Right atrium auricular region (tissue), 2 donors: ENCODE measurements at regions not wholly inside any gene's neighbourhood (a gene's known extent, or its start where the extent isn't known, plus 50 kb on each side); places are given as distances from the start of the nearest gene placed in this dataset.

Experiments
- DNase-seq: peaks from one replicate; pipeline ENCODE4 v3.0.0-alpha.2; 2019; ENCODE audit warnings: low spot score
- H3K27ac ChIP-seq, 2 donors: fragments of 200-600 bp; sonication (generic); 1 replicate in 1 of 2; 2 replicates in 1 of 2; pipeline ENCODE4 v1.5.1; 2016 to 2019
- H3K27me3 ChIP-seq, 2 donors: fragments of 200-600 bp; sonication (generic); one replicate each; pipeline versions ENCODE4 v1.5.1 to v1.6.0; 2017 to 2019
- H3K36me3 ChIP-seq: fragments of 200-600 bp; sonication (generic); one replicate; pipeline ENCODE4 v1.5.1; 2016
- H3K4me1 ChIP-seq, 2 donors: fragments of 200-600 bp; sonication (generic); one replicate each; pipeline versions ENCODE4 v1.5.1 to v1.6.0; 2017 to 2019
- H3K4me3 ChIP-seq, 2 donors: fragments of 200-600 bp; sonication (generic); 1 replicate in 1 of 2; 2 replicates in 1 of 2; pipeline ENCODE4 v1.5.1; 2017 to 2019; ENCODE audit warnings: mild to moderate bottlenecking in 1 of 2, moderate library complexity in 1 of 2
- H3K9me3 ChIP-seq, 2 donors: fragments of 200-600 bp; sonication (generic); one replicate each; pipeline ENCODE4 v1.5.1; 2019
- TF ChIP-seq, protein P1 (sequence below), 2 donors: fragments of 200-600 bp; sonication (generic); IDR thresholded peaks; one replicate each; pipeline ENCODE4 v1.5.1; 2019; ENCODE audit warnings: antibody characterized with exemption in 2 of 2

DNA sequence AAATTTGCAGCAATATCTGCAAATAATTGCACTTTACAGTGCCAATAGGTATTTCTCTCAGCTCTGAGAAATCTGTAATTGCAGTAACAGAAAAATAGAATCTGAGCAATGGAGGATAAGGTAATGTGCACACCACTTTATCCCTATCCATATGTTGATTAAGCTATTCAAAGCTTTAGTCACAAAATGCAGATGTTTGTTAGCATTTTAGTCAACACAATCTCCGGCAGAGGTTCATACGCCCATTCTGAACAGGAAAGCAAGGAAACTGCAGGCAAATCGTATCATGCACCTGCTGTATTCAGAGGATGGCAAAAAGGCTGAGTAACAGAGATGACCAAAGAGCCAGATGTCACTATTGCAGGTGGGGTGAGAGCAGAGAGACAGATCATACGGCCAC is 566.2 kb upstream of the CDH2 start:
- Histone ChIP-seq H3K4me1 (no peaks in the 10 kb centered on the region), H3K9me3 (no peaks in the 10 kb centered on the region), H3K27me3 (no peaks in the 10 kb centered on the region), H3K4me3 (no peak overlapping the region), H3K27ac (no peak overlapping the region), H3K36me3 (no peaks in the 10 kb centered on the region)
- TF ChIP-seq, protein P1, sequence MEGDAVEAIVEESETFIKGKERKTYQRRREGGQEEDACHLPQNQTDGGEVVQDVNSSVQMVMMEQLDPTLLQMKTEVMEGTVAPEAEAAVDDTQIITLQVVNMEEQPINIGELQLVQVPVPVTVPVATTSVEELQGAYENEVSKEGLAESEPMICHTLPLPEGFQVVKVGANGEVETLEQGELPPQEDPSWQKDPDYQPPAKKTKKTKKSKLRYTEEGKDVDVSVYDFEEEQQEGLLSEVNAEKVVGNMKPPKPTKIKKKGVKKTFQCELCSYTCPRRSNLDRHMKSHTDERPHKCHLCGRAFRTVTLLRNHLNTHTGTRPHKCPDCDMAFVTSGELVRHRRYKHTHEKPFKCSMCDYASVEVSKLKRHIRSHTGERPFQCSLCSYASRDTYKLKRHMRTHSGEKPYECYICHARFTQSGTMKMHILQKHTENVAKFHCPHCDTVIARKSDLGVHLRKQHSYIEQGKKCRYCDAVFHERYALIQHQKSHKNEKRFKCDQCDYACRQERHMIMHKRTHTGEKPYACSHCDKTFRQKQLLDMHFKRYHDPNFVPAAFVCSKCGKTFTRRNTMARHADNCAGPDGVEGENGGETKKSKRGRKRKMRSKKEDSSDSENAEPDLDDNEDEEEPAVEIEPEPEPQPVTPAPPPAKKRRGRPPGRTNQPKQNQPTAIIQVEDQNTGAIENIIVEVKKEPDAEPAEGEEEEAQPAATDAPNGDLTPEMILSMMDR (IDR thresholded peaks at IDR 0.05): no peak
- DNase-seq: no peak

DNA sequence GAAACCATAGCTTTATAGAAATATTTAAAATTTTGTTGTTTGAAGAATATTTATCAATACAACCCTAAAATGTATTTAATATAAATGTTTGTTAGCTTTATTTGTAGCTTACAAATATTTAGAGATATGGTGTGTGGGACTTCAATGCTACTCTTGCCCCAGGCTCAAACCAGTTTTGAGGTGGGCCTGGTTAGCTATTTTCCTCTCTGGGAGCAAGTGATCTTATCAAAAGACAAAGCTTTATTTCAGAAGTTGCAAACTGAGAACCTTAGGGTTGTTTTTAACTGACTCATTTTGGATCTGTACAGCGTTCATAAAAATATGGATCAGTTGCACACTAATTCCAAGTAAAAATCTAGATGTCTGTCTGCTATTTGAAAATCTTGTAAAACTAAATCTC is 563.6 kb upstream of the CDH2 start:
- Histone ChIP-seq H3K27me3 (no peaks in the 10 kb centered on the region), H3K4me3 (no peak overlapping the region), H3K9me3 (no peaks in the 10 kb centered on the region), H3K4me1 (peaks cover 0 to 3% of the 10 kb centered on the region in 2 donors), H3K27ac (no peak overlapping the region), H3K36me3 (no peaks in the 10 kb centered on the region)
- DNase-seq: no peak
- TF ChIP-seq, protein P1 (IDR thresholded peaks at IDR 0.05): no peak

DNA sequence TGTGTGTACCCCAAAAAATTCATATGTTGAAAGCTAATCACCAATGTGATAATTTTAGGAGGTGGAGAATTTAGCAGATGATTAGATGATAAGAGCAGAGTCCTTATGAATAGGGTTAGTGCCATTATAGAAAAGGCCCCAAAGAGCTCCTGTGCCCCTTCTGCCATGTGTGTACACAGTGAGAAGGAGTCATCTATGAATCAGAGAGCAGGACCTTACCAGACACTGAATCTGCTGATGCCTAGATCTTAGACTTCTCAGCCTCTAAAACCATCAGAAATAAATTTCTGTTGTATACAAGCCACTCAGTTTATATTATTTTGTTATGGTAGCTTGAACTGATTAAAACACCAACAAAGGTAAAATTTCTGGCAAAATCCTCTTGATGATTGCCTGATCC is 560.0 kb upstream of the CDH2 start:
- Histone ChIP-seq H3K9me3 (no peaks in the 10 kb centered on the region), H3K36me3 (no peaks in the 10 kb centered on the region), H3K27ac (no peak overlapping the region), H3K4me3 (no peak overlapping the region), H3K27me3 (no peaks in the 10 kb centered on the region), H3K4me1 (peaks cover 0 to 3% of the 10 kb centered on the region in 2 donors)
- TF ChIP-seq, protein P1 (IDR thresholded peaks at IDR 0.05): no peak
- DNase-seq: no peak

DNA sequence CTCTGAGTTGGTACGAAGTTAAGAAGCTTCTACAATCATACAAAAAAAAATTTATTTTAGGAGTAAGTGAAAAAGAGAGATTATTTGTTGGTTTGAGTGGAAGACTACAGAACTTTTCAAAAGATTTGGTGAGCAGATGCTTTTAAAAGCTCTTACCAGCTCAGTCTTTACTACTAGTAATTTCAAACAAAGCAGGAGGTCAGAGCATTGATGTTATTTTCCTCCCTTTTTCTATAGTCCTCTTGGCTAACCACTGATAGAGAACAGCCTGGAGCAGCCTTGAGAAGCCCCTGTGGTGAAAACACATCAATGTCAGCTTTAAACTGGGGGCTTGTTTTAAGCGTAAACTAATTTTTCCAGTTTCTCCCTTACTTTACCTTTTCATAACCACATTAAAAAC is 559.3 kb upstream of the CDH2 start:
- no peak for DNase-seq
- Histone ChIP-seq H3K4me1 (peaks cover 0 to 3% of the 10 kb centered on the region in 2 donors), H3K9me3 (no peaks in the 10 kb centered on the region), H3K4me3 (no peak overlapping the region), H3K27ac (peak overlapping the region; percentile 1 to 5), H3K36me3 (no peaks in the 10 kb centered on the region), H3K27me3 (no peaks in the 10 kb centered on the region)
- TF ChIP-seq, protein P1 (IDR thresholded peaks at IDR 0.05): no peak

DNA sequence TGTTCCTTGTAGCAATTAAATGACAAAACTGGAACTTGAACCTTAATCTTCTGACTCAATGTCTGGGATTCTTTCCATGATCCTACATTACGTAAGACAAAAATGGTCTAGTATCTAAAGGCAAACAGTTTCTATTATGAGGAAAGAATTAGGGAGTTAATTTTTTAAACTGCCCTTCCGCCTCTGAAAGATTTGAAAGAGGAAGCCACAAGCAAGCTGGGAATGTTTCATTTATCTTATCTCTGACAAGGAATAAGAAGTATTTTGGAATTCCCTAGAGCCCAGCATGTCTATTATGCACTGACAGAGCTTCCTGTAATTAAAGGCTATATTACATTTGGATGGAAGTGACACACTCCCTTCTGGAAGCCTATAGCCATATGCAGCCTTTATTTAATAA is 558.8 kb upstream of the CDH2 start:
- Histone ChIP-seq H3K9me3 (no peaks in the 10 kb centered on the region), H3K4me1 (peaks cover 0 to 3% of the 10 kb centered on the region in 2 donors), H3K4me3 (no peak overlapping the region), H3K36me3 (no peaks in the 10 kb centered on the region), H3K27ac (peak overlapping the region; percentile 1 to 5), H3K27me3 (no peaks in the 10 kb centered on the region)
- TF ChIP-seq, protein P1 (IDR thresholded peaks at IDR 0.05): no peak
- DNase-seq: no peak

DNA sequence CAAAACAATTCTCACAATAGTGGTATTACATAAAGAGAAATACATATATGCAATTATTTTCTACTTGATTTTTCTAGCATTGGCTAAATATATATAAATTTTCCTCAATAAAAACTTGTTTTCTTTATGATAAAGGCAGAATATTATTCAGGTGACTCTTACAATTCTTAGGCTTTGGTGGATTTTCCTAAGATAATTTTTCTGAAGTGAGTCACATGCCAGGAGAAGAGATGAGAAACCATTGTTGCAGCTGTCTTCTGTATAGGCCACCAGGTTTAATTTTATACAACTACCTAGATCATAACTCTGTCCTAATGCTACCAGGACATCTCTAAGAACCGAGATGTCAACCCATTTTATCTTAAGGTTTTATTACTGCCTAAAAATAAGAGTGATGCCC is 552.4 kb upstream of the CDH2 start:
- TF ChIP-seq, protein P1 (IDR thresholded peaks at IDR 0.05): no peak
- no peaks in the 10 kb centered on the region for H3K27me3 ChIP-seq
- no peak overlapping the region for H3K4me3 ChIP-seq
- no peak for DNase-seq
- no peaks in the 10 kb centered on the region for H3K4me1 ChIP-seq
- no peaks in the 10 kb centered on the region for H3K9me3 ChIP-seq
- H3K36me3 ChIP-seq: no peaks in the 10 kb centered on the region
- no peak overlapping the region for H3K27ac ChIP-seq
